ENCODE measurements at regions not wholly inside any gene's neighbourhood (a gene's known extent, or its start where the extent isn't known, plus 50 kb on each side); places are given as distances from the start of the nearest gene placed in this dataset.

GRCh38 chr1:170284951-170285350 lies 139.2 kb downstream of the NTMT2 start:
- ChIA-PET POLR2A (ENCODE audit: partially characterized antibody) (no interaction called here), CTCF (ENCODE audit: partially characterized antibody) (no interaction called here)
- TF ChIP-seq RXRA (IDR thresholded peaks at IDR 0.05; ENCODE audit: insufficient read depth, low read depth, low read length) (no peak), SP1 (IDR thresholded peaks at IDR 0.05; ENCODE audit: low read depth, low read length) (no peak), SIRT6 (IDR thresholded peaks at IDR 0.05; ENCODE audit: low read length) (no peak), ATF2 (IDR thresholded peaks at IDR 0.05; ENCODE audit: low read length) (no peak), SP2 (IDR thresholded peaks at IDR 0.05; ENCODE audit: low read length) (no peak), POU5F1 (IDR thresholded peaks at IDR 0.05; ENCODE audit: low read depth, low read length) (no peak), RAD21 (IDR thresholded peaks at IDR 0.05 in 1 of 2, conservative IDR thresholded peaks at IDR 0.05 in 1 of 2; ENCODE audit: low read depth in 2 of 2, low read length in 2 of 2) (no peak), JUN (IDR thresholded peaks at IDR 0.05; ENCODE audit: low read depth, low read length) (no peak), CTCF (IDR thresholded peaks at IDR 0.05; ENCODE audit: control extremely low read depth in 1 of 3, insufficient read depth in 1 of 3, low read depth in 1 of 3, low read length in 3 of 3) (no peak), HDAC2 (IDR thresholded peaks at IDR 0.05; ENCODE audit: borderline replicate concordance in 1 of 2, low read depth in 2 of 2, low read length in 2 of 2) (no peak), CHD1 (IDR thresholded peaks at IDR 0.05; ENCODE audit: low read depth, low read length) (no peak)

More at GRCh38 chr1:170284951-170285350, 139.2 kb downstream of the NTMT2 start:
- Histone ChIP-seq H4K91ac (replicated peaks; ENCODE audit: insufficient read length, low read length) (no peak overlapping the region), H2AK5ac (ENCODE audit: low read depth, low read length) (no peak overlapping the region), H4K8ac (ENCODE audit: extremely low read depth, insufficient read depth, low read length) (no peak overlapping the region; the same call in 1 of the 2 replicates), H2BK12ac (ENCODE audit: low read depth, low read length) (no peak overlapping the region), H3K14ac (ENCODE audit: insufficient read length) (no peak overlapping the region), H3K79me1 (ENCODE audit: low read depth, low read length) (no peaks in the 10 kb centered on the region), H3K18ac (ENCODE audit: extremely low read depth, low read length) (no peak overlapping the region), H3K27ac (ENCODE audit: low read depth, low read length) (no peak overlapping the region), H3K4me3 (ENCODE audit: extremely low read depth in 1 of 4, insufficient read depth in 2 of 4, low read depth in 3 of 4, low read length in 4 of 4) (no peak overlapping the region), H3K23me2 (ENCODE audit: low read depth, low read length) (no peaks in the 10 kb centered on the region), H4K20me1 (replicated peaks in 1 of 2; ENCODE audit: control insufficient read depth in 1 of 2, insufficient read depth in 2 of 2, low read length in 2 of 2) (no peaks in the 10 kb centered on the region), H3K4me2 (ENCODE audit: insufficient read depth in 1 of 2, low read depth in 2 of 2, low read length in 2 of 2) (no peak overlapping the region), H4K5ac (ENCODE audit: insufficient read length, low read depth, low read length) (no peak overlapping the region), H3K4ac (replicated peaks; ENCODE audit: insufficient read length, low read depth, low read length) (no peak overlapping the region), H3K23ac (ENCODE audit: insufficient read length) (no peak overlapping the region), H3K79me2 (ENCODE audit: control insufficient read depth in 1 of 2, insufficient read depth in 2 of 2, low read length in 2 of 2) (no peaks in the 10 kb centered on the region), H3K4me1 (replicated peaks in 1 of 4; ENCODE audit: control insufficient read depth in 3 of 4, insufficient read depth in 4 of 4, low read length in 3 of 4) (no peaks in the 10 kb centered on the region), H3K27me3 (replicated peaks in 1 of 4; ENCODE audit: control insufficient read depth in 3 of 4, extremely low read depth in 1 of 4, insufficient read depth in 3 of 4, low read length in 3 of 4) (no peaks in the 10 kb centered on the region), H2BK20ac (ENCODE audit: low read length) (no peak overlapping the region), H3K56ac (replicated peaks; ENCODE audit: insufficient read length, low read depth, low read length) (no peak overlapping the region), H3K9me3 (ENCODE audit: insufficient read depth in 2 of 2, low read depth in 1 of 2, low read length in 1 of 2) (no peaks in the 10 kb centered on the region), H3K9ac (replicated peaks in 1 of 4; ENCODE audit: extremely low read depth in 1 of 4, low read depth in 3 of 4, low read length in 3 of 4) (no peak overlapping the region), H2BK5ac (ENCODE audit: low read depth, low read length) (no peak overlapping the region), H3K36me3 (ENCODE audit: control insufficient read depth in 2 of 4, insufficient read depth in 4 of 4, low read length in 3 of 4) (no peaks in the 10 kb centered on the region), H2AFZ (ENCODE audit: low read length) (no peak overlapping the region), H2BK15ac (ENCODE audit: low read length) (no peak overlapping the region), H2BK120ac (replicated peaks; ENCODE audit: low read depth, low read length) (no peak overlapping the region)
- DNase-seq (ENCODE audit: low read depth in 1 of 2, low spot score in 2 of 2), result no peak
- no peak for FAIRE-seq
- 85% methylated on average over 5 of the region's 5 CpGs; no CpG with 5 or more reads in 1 of the 2 experiments for WGBS, 2 experiments (ENCODE audit: extremely low coverage in 1 of 2, insufficient coverage in 1 of 2, insufficient read length in 1 of 2, insufficient replicate concordance in 2 of 2, low coverage in 1 of 2, low lambda C conversion rate in 2 of 2, missing lambda C conversion rate in 1 of 2)

Data from H1 (cell line).